SK-N-SH (cell line): ENCODE measurements at regions not wholly inside any gene's neighbourhood (a gene's known extent, or its start where the extent isn't known, plus 50 kb on each side); places are given as distances from the start of the nearest gene placed in this dataset.

Experiments used
- CTCF ChIA-PET: fragments of 300-600, 350-600 bp; formaldehyde crosslinking; extraction: SDS; loops from one replicate; lab custom pipeline; 2021; lab: Yijun Ruan, JAX
- POLR2A ChIA-PET: fragments of 350-600 bp; sonication (Branson Sonifier 250); formaldehyde crosslinking; extraction: SDS; loops from one replicate; lab custom pipeline; 2020; ENCODE audit warnings: antibody characterized with exemption, inconsistent platforms; lab: Yijun Ruan, JAX
- DNase-seq: peaks from one replicate; pipeline ENCODE4 v3.0.0; 2012
- H2AFZ ChIP-seq: fragments of 200-600 bp; sonication (generic); 2 replicates; pipeline ENCODE4 v1.8.1; 2016; ENCODE audit warnings: antibody characterized with exemption, mild to moderate bottlenecking, low read depth
- H3F3A ChIP-seq: fragments of 200-600 bp; sonication (generic); replicated peaks from 2 replicates; pipeline ENCODE3; 2016; ENCODE audit warnings: antibody characterized with exemption, mild to moderate bottlenecking; ENCODE audit not compliant: insufficient read depth
- H3K27ac ChIP-seq, 2 experiments: fragments of 200-500 bp in 1 of 2; fragments of 200-600 bp in 1 of 2; sonication (Bioruptor generic) in 1 of 2; sonication (generic), shearing (Covaris generic) in 1 of 2; 2 replicates each; pipeline versions ENCODE4 v1.5.1 to v1.6.1; 2014 to 2016; ENCODE audit warnings: low read depth in 2 of 2, inconsistent platforms in 1 of 2, low read length in 1 of 2, mild to moderate bottlenecking in 1 of 2, mixed read lengths in 1 of 2
- H3K27me3 ChIP-seq: fragments of 200-600 bp; sonication (generic), shearing (Covaris generic); 2 replicates; pipeline ENCODE4 v1.6.1; 2016; ENCODE audit warnings: mixed run types; ENCODE audit not compliant: insufficient read depth
- H3K36me3 ChIP-seq, 2 experiments: fragments of 200-500 bp in 1 of 2; fragments of 200-600 bp in 1 of 2; sonication (Bioruptor generic) in 1 of 2; sonication (generic) in 1 of 2; replicated peaks in 1 of 2; 2 replicates each; pipeline versions ENCODE3 to v1.5.1; 2014 to 2016; ENCODE audit warnings: low read length in 1 of 2, mild to moderate bottlenecking in 1 of 2; ENCODE audit not compliant: insufficient read depth in 2 of 2, control insufficient read depth in 1 of 2
- H3K4me1 ChIP-seq, 2 experiments: fragments of 200-500 bp in 1 of 2; fragments of 200-600 bp in 1 of 2; sonication (Bioruptor generic) in 1 of 2; sonication (generic), shearing (Covaris generic) in 1 of 2; 2 replicates each; pipeline versions ENCODE4 v1.5.1 to v1.6.1; 2014 to 2016; ENCODE audit warnings: low read depth in 1 of 2, low read length in 1 of 2, mixed run types in 1 of 2; ENCODE audit not compliant: insufficient read depth in 2 of 2, control insufficient read depth in 1 of 2
- H3K4me2 ChIP-seq: fragments of 200-600 bp; sonication (generic), shearing (Covaris generic); 2 replicates; pipeline ENCODE4 v1.6.1; 2017; ENCODE audit warnings: mixed run types
- H3K4me3 ChIP-seq, 2 experiments: fragments of 200-500 bp in 1 of 2; fragments of 200-600 bp in 1 of 2; sonication (Bioruptor generic) in 1 of 2; sonication (generic), shearing (Covaris generic) in 1 of 2; 2 replicates each; pipeline versions ENCODE4 v1.5.1 to v1.8.1; 2014 to 2016; ENCODE audit warnings: low read depth in 2 of 2, inconsistent platforms in 1 of 2, low read length in 1 of 2, mild to moderate bottlenecking in 1 of 2, mixed read lengths in 1 of 2, moderate library complexity in 1 of 2
- H3K79me2 ChIP-seq: fragments of 200-600 bp; sonication (generic); 2 replicates; pipeline ENCODE4 v1.8.1; 2017; ENCODE audit warnings: mild to moderate bottlenecking; ENCODE audit not compliant: insufficient read depth
- H3K9ac ChIP-seq: fragments of 200-600 bp; sonication (generic); 2 replicates; pipeline ENCODE4 v1.6.1; 2017; ENCODE audit warnings: mixed run types
- H3K9me2 ChIP-seq: fragments of 200-600 bp; sonication (generic); 2 replicates; pipeline ENCODE4 v1.6.1; 2017; ENCODE audit warnings: mixed run types
- H3K9me3 ChIP-seq: fragments of 200-600 bp; sonication (generic); 2 replicates; pipeline ENCODE4 v1.6.1; 2017; ENCODE audit warnings: mixed run types, mild to moderate bottlenecking, moderate library complexity
- H4K20me1 ChIP-seq: fragments of 200-600 bp; sonication (generic); 2 replicates; pipeline ENCODE4 v1.6.1; 2017; ENCODE audit warnings: mild to moderate bottlenecking, mixed run types; ENCODE audit not compliant: insufficient read depth
- CHD2 ChIP-seq: fragments of 150-350 bp; IDR thresholded peaks from 2 replicates; pipeline ENCODE4 v1.6.1; 2018; ENCODE audit warnings: low read length; ENCODE audit not compliant: partially characterized antibody
- CTCF ChIP-seq: fragments of 200-600 bp; sonication (generic); IDR thresholded peaks from 2 replicates; pipeline ENCODE4 v1.6.1; 2017; ENCODE audit warnings: antibody characterized with exemption, mild to moderate bottlenecking, moderate library complexity
- ELF1 ChIP-seq: IDR thresholded peaks from 2 replicates; pipeline ENCODE4 v1.4.0; 2012
- EP300 ChIP-seq, 2 experiments: IDR thresholded peaks; 2 replicates each; pipeline versions ENCODE4 v1.4.0 to v1.6.1; 2012; ENCODE audit warnings: borderline replicate concordance in 1 of 2, low read depth in 1 of 2, low read length in 1 of 2
- EZH2phosphoT487 ChIP-seq: fragments of 200-600 bp; sonication (generic); IDR thresholded peaks from 2 replicates; pipeline ENCODE4 v1.6.1; 2017; ENCODE audit warnings: low read depth, mixed run types, mild to moderate bottlenecking, antibody characterized with exemption, moderate library complexity, borderline replicate concordance
- FOXM1 ChIP-seq: IDR thresholded peaks from 2 replicates; pipeline ENCODE4 v1.4.0; 2012; ENCODE audit warnings: low read depth, mild to moderate bottlenecking
- IRF3 ChIP-seq: fragments of 150-350 bp; IDR thresholded peaks from 2 replicates; pipeline ENCODE4 v1.6.1; 2016; ENCODE audit warnings: mild to moderate bottlenecking, low read depth, low read length
- JUND ChIP-seq: IDR thresholded peaks from 2 replicates; pipeline ENCODE4 v1.4.0; 2012
- PBX3 ChIP-seq: IDR thresholded peaks from 2 replicates; pipeline ENCODE4; 2012
- POLR2AphosphoS5 ChIP-seq: IDR thresholded peaks from 2 replicates; pipeline ENCODE4 v1.6.1; 2012; ENCODE audit warnings: low read depth, low read length
- RCOR1 ChIP-seq: fragments of 150-350 bp; IDR thresholded peaks from 2 replicates; pipeline ENCODE4 v1.6.1; 2017; ENCODE audit warnings: antibody characterized with exemption, low read length
- YY1 ChIP-seq: IDR thresholded peaks from 2 replicates; pipeline ENCODE4 v1.4.0; 2012; ENCODE audit warnings: low read depth, mild to moderate bottlenecking
- TF ChIP-seq, protein P1 (sequence below): IDR thresholded peaks from 2 replicates; pipeline ENCODE4 v1.6.1; 2012; ENCODE audit warnings: mild to moderate bottlenecking, low read depth, low read length, moderate library complexity

GRCh38 chr17:33806631-33807030 is 448.5 kb upstream of the CCL2 start:
- no peaks in the 10 kb centered on the region for H3K9me2 ChIP-seq
- H3K27ac ChIP-seq, result no peak overlapping the region
- no peak overlapping the region for H2AFZ ChIP-seq
- ChIA-PET CTCF (no interaction called here), POLR2A (no interaction called here)
- H3K79me2 ChIP-seq, result no peaks in the 10 kb centered on the region
- TF ChIP-seq FOXM1 (no peak), EP300 (IDR thresholded peaks at IDR 0.05; ENCODE audit: borderline replicate concordance in 1 of 2, low read depth in 1 of 2, low read length in 1 of 2) (no peak), PBX3 (no peak), IRF3 (no peak), CHD2 (no peak), JUND (no peak)
- TF ChIP-seq, protein P1, sequence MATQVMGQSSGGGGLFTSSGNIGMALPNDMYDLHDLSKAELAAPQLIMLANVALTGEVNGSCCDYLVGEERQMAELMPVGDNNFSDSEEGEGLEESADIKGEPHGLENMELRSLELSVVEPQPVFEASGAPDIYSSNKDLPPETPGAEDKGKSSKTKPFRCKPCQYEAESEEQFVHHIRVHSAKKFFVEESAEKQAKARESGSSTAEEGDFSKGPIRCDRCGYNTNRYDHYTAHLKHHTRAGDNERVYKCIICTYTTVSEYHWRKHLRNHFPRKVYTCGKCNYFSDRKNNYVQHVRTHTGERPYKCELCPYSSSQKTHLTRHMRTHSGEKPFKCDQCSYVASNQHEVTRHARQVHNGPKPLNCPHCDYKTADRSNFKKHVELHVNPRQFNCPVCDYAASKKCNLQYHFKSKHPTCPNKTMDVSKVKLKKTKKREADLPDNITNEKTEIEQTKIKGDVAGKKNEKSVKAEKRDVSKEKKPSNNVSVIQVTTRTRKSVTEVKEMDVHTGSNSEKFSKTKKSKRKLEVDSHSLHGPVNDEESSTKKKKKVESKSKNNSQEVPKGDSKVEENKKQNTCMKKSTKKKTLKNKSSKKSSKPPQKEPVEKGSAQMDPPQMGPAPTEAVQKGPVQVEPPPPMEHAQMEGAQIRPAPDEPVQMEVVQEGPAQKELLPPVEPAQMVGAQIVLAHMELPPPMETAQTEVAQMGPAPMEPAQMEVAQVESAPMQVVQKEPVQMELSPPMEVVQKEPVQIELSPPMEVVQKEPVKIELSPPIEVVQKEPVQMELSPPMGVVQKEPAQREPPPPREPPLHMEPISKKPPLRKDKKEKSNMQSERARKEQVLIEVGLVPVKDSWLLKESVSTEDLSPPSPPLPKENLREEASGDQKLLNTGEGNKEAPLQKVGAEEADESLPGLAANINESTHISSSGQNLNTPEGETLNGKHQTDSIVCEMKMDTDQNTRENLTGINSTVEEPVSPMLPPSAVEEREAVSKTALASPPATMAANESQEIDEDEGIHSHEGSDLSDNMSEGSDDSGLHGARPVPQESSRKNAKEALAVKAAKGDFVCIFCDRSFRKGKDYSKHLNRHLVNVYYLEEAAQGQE, result no peak
- H3K4me1 ChIP-seq, result peaks cover 0 to 9% of the 10 kb centered on the region in 2 experiments; a peak in 1 of 4 replicates
- H3K9me3 ChIP-seq, result no peaks in the 10 kb centered on the region
- H3K4me3 ChIP-seq, result no peak overlapping the region
- no peak for DNase-seq
- H3K27me3 ChIP-seq, result no peaks in the 10 kb centered on the region
- no peak overlapping the region for H3K9ac ChIP-seq
- no peaks in the 10 kb centered on the region for H3F3A ChIP-seq
- no peaks in the 10 kb centered on the region for H4K20me1 ChIP-seq
- H3K4me2 ChIP-seq, result no peak overlapping the region
- H3K36me3 ChIP-seq, result no peaks in the 10 kb centered on the region

DNA sequence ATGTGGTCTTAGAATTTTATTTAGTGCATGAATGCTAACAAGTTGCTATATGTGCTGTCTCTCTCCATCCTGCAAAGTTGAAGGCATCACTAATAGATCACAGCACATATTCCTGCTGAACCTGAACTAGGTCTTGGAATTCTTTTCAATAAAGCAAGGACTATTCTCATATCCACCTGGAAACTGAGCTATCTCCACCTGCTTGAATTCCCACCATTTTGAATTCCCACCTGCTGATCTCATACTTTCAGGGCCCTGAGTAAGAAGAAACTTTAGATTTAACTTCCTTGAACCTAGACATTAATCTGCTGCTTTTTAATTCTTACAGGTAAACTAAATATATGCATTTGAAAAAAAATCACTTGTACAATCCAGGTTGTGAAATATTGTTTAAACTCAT is 445.3 kb upstream of the CCL2 start:
- no peak overlapping the region for H3K27ac ChIP-seq
- no peaks in the 10 kb centered on the region for H3K9me3 ChIP-seq
- no peaks in the 10 kb centered on the region for H4K20me1 ChIP-seq
- H3K4me3 ChIP-seq, result no peak overlapping the region
- no peaks in the 10 kb centered on the region for H3K27me3 ChIP-seq
- no peak overlapping the region for H2AFZ ChIP-seq
- POLR2A ChIA-PET, result no interaction called here
- no peaks in the 10 kb centered on the region for H3F3A ChIP-seq
- peaks cover 0 to 9% of the 10 kb centered on the region in 2 experiments; a peak in 1 of 4 replicates for H3K4me1 ChIP-seq
- CTCF ChIA-PET, result interaction anchor here (3.7 kb wide), 1 partner anchor 31 kb away, joined by 14 read pairs; no protein-coding TSS in a partner anchor
- no peaks in the 10 kb centered on the region for H3K9me2 ChIP-seq
- H3K4me2 ChIP-seq, result no peak overlapping the region
- no peak overlapping the region for H3K9ac ChIP-seq
- DNase-seq, result no peak
- no peak for TF ChIP-seq RCOR1
- TF ChIP-seq JUND, result no peak
- TF ChIP-seq YY1, result no peak
- TF ChIP-seq IRF3, result no peak
- no peak for TF ChIP-seq ELF1
- no peak for TF ChIP-seq POLR2AphosphoS5
- TF ChIP-seq CTCF, result no peak
- no peak for TF ChIP-seq EZH2phosphoT487
- TF ChIP-seq FOXM1, result no peak
- H3K79me2 ChIP-seq, result no peaks in the 10 kb centered on the region
- H3K36me3 ChIP-seq, result no peaks in the 10 kb centered on the region
